Suppressor macrophage treated with lipopolysaccharide for 4 hours (primary cell): ENCODE measurements at regions not wholly inside any gene's neighbourhood (a gene's known extent, or its start where the extent isn't known, plus 50 kb on each side); places are given as distances from the start of the nearest gene placed in this dataset.
A peak's percentile ranks its signal among the peaks of the same experiment; 100 is the strongest.
"Not testable (repeated sequence)": the region's sequence is repeated elsewhere in the genome, so short reads cannot be mapped to it uniquely, and the experiment has no call there.

ENCODE experiments used
- DNase-seq: peaks from one replicate; pipeline ENCODE4 v3.0.0-alpha.2; 2020

DNA sequence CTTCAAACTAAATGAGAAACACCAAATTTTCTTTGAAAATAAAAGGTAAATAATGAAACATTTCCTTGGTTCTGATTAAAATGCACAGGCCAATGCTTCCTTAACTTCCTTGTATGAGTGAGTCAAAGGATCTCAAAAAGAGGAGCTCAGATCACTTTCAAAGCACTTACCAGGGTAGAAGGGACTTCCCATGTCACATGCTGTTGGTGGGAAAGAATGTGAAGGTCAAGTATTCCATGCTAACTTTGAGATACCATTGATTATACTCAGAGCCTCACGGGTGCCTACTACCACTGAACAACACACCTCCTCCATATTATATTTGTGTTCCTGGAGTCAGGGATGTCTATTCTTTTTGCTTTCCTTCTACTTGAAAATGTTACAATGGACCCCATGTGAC is 233.5 kb upstream of the KIAA1217 start:
- no peak for DNase-seq

DNA sequence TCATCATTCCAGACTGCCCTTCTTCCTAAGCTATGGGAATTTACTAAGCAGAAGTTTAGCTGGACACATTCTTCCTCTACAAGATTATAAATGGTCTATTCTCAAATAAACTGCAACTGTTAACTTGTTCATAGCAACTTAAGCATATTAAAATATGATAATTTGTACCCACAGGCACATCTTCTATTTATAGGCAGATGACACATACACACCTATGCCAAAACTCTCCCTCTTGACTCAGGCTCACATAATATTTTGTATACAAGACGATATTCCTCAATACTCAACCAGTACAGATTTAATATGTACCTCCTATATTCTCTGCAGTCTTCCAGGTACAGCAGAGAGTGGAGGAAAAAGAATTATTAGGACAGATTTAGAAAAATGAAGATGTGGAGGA is 232.7 kb upstream of the KIAA1217 start:
- DNase-seq = no peak

GRCh38 chr10:23978317-23978716 is 230.6 kb upstream of the KIAA1217 start:
- DNase-seq = no peak

DNA sequence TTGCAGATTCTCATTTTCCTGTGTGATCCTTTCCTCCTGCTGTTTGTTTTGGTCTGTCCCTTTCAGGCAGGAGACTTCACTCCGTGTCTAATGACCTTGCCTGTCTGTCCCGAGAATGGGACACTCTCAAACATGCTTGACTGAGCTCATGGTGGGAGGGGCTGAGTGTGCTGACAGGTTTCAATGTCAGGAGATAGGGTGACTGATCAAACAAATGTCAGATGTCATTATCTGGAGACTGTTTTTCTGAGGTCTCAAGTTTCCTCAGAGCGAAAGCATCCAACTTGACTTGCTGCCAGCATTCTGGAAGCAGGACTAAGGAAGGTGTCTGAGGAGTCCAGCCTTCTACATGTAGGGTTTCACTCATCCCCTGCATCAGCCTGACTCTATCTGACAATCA is 228.8 kb upstream of the KIAA1217 start:
- no peak for DNase-seq

GRCh38 chr10:23981520-23982309 is 227.2 kb upstream of the KIAA1217 start:
- no peak for DNase-seq

DNA sequence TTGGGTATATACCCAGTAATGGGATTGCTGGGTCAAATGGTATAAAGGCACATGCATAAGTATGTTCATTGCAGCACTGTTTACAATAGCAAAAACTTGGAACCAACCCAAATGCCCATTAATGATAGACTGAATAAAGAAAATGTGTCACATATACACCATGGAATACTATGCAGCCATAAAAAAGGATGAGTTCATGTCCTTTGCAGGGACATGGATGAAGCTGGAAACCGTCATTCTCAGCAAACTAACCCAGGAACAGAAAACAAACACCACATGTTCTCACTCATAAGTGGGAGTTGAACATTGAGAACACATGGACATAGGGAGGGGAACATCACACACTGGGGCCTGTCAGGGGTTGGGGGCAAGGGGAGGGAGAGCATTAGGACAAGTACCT is 224.5 kb upstream of the KIAA1217 start:
- DNase-seq = not testable (repeated sequence)

- no peak for DNase-seq
Observed at GRCh38 chr10:23988006-23988405, 220.9 kb upstream of the KIAA1217 start.

DNA sequence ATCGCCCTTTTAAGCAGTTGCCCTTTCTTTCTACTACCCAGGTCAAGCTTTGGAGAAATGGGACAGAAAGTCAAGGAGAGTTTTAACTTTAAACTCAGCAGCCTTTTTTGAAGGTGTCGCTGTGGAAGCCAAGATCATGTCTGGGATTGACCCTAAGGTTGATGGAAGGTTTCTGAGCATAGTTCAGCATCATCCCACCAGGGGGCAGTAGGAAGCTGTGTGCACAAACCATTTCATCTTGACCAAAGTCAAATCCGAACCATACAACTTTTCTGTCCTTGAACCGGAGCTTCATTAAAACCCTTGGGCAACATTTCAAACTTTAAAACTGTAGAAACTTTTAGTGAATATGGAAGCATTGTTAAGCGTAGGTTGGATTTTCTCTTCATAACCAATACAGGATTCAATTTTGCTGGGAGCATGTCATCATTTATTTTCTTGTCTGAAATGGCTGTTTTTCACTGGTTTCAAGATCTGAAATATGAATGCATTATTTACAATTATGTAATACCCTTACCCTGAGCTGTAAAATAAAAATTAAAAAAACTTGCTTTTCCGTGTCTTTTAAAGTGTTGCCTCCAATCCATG is 214.4 kb upstream of the KIAA1217 start:
- peak; percentile 37 for DNase-seq

DNA sequence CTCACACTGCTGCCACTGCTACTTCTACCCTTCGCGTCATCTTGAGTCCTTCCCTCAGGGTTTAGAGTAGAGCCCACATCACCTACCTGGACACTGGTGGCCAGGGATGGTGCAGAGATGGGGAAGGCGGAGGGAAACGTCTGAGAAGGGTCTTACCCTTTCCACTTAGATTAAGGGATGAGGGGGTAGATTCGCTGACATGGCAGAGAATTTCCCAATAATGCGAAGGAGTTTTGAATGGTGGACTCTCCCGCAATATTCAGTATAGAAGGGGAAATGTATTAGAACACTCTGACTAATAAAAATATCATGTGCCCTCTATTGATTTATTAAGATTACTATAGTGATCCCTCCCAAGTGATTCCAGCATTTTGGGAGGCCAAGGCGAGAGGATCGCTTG is 209.5 kb upstream of the KIAA1217 start:
- no peak for DNase-seq

DNA sequence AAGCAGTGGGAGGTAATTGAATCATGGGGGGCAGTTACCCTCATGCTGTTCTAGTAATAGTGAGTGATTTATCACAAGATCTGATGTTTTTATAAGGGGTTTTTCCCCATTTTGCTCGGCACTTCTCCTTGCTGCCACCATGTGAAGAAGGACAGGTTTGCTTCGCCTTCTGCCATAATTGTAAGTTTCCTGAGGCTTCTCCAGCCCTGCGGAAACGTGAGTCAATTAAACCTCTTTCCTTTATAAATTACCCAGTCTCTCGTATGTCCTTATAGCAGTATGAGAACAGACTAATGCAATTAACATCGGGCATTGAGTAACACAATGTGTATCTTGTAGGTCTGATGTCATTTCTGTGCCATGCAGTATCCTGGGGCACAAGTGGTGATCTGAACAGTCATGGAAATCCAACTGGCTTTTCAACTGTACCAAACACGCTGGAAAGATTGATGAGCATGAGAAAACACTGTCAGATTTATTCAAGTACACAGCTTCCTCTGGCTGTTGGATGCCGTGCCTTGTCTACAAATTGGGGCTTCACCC is 208.6 kb upstream of the KIAA1217 start:
- DNase-seq = no peak

DNA sequence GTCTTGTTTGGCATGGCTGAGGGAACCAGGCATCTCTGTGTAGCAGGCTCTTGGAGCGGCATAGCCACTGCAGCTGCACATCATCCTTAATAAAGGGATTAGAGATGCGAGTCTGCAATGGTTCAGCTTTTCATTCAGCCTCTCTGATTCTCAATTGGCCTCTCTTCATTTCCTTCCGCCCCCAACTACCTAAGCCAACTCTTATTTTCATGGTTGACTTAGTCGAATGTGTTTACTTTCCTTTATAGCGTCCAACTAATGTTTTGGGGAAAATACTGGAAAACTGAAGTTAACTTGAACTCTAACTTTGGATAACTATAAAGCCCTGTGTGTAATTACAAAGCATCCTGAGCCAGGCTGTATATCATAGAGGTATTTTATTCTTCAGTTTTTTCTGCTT is 202.2 kb upstream of the KIAA1217 start:
- no peak for DNase-seq

DNA sequence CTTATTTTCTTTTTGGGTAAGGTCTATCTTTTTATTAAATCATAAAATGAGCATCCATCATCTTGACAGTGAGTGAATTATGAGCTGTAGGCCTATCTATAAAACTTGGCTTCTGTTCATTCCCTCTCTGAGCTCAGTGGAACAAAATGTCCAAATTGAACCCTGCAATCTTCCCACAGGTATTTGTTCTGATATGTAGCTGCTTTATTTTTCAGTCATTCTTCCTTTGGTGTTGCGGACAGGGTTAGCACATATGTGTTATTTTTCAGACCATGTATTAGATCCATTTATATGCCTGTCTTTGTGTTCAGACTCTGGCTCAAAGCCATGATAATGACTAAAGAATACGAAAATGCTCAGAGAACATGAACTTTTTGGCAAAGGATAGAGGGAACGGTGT is 201.6 kb upstream of the KIAA1217 start:
- no peak for DNase-seq

DNA sequence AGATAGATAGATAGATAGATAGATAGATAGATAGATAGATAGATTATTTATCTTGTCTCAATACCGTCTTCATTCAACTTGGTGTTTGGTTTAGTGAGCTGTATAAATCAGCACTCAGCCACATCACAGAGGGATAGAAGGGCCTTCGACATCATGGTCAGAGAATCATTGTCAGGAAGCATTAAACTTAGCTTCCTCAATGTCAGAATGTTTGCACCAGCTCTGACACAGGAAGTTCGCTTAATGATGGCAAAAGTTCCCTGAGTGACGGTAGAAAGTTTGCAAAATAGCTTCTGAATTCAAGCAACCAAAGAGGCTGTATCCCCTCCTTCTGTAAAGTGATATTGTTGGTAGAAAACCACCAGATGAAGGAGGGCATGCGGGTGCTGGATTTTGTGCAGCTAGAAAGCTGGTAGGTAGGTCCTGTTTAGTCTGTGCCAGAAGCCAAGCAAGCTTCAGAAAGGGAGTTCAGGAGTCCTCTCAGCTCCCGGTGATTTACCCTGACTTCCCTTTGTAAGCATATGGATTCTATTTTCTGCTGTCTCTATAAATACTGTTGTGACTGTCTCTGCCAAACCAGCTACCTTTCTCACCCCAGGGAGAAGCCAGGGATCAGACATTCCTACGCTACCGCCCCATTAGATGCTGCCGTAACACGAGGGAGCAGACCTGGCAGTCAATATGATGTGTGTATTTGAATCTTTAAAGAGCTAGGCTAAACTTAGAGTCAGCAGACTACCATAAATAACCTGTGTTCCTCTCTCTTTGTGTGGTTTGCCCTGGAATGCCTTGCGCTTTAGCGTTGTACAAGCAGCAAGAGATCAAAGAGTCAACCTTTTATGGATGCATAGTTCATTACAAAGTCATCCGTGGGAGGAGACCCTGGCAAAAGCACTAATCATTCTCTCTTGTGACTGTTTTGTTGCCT is 200.5 kb upstream of the KIAA1217 start:
- no peak for DNase-seq

DNA sequence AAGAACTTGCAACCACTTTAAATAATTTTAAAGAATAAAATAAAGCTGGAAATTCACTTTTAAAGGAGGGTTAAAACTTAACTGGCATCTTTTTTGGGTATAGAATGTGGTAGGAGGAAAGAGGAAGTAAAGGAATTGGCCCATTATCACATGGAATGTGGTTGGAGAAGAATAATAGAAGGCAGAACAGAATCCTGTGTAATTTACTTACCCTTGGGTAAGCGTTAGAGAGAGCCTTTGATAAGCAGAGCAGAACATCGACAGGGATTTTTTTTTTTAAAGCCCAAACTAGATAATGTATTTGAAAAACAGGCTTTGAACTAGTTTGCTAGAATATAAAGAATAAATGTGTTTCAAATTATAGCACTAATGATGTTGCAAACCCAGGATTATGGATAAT is 199.8 kb upstream of the KIAA1217 start:
- DNase-seq = no peak

GRCh38 chr10:24009736-24010135 is 199.2 kb upstream of the KIAA1217 start:
- DNase-seq = no peak

DNA sequence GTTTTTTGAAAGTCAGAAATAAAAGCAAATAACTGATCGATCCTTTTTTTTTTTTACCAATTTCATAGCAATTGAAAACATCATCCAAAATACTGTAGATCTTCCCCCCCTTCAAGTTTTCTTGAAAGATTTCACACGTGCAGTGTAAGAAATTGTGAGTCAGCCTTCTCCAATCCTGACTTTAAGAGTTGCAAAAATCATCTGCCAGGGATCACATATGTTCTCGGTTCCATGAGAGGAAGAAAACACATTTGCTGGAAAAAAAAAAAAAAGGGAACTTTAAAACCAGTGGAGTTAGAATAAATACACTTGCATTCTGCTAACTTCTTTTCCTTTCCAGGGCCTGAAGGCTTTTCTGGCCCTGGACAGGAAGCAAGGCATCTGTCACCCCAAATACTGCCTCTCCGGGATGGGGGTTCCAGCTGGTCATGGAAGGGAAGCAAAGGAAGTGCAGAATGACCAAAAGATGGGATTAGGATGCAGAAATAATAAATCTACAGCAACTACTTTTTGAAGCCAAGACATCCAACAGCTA is 198.4 kb upstream of the KIAA1217 start:
- no peak for DNase-seq

DNA sequence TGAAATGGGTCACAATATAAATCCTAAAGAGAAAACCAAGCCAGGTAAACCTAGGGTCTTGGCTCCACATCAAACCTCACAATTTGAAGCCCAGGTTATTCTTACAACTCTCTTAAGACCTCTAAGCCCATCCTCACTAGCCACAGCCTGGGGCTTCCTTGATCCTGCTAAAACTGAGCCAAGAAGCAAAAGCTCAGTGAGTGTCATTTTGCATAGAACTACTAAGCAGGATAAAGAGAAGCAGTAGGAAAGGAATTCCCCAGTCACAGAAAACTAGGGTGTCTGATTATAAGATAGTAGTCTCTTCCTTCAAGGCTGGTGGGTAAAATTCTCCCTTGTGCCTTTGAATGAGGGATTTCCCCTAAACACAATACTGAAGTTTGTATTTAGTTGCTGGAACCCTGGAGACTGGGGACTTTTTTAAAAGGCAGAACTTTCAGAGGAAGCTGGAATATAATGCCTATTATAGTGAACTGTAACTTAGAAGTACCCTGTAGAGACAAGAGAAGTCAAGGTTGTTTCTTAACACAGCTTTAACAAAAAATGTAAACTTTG is 196.6 kb upstream of the KIAA1217 start:
- no peak for DNase-seq

DNA sequence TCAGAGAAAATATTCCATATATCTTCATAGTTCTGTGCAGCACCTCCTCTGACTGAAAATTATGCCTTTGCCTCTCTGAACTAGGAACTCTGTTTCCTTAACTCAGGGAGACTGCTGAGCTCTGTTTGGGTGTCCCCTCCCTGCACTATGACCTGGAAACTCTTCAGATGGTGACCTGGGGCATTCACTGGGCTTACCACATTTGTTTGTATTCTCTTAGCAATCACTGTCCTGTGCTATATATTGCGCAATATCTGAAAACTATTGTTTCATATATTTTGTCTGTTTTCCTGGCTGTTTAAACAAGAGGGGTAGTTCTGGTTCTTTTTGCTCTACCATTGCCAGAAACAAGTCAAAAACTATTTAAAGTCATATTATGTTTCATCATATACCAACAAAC is 181.8 kb upstream of the KIAA1217 start:
- DNase-seq = no peak

- no peak for DNase-seq
Observed at GRCh38 chr10:24034571-24034970, 174.4 kb upstream of the KIAA1217 start.

DNA sequence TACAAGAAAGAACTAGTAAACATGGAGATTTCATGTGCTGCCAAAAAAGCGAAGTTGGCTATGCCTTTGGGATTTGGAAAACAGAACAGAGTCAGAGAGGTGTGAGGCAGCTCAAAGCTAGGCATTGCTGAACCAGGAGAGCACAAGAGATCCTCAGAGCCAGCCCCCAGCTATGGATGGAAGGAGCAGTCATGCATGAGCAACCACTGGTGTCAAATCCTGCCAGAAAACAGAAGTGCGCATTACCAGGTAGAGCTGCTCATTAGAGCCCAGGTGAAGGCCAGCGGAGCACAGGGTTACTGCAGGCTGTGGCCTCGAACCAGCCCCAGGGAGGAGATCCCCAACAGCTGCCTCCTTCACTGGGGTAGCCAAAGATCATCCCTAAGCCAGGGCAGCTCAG is 173.2 kb upstream of the KIAA1217 start:
- no peak for DNase-seq

DNA sequence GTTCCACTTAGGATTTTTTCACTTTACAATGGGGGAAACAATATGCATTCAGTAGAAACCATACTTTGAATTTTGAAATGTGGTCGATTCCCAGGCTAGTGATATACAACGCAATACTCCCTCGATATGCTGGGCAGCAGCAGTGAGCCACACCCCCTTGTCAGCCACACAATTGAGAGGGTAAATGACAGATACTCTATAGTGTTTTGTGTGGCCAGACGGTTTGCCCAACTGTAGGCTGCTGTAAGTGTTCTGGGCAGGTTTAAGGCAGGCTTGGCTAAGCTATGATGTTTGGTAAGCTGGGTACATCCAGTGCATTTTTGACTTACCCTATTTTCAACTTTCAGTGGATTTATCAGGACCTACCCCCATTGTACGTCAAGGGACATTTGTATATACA is 169.6 kb upstream of the KIAA1217 start:
- DNase-seq = no peak

GRCh38 chr10:24039897-24040296 is 169.0 kb upstream of the KIAA1217 start:
- no peak for DNase-seq

- DNase-seq = no peak
Observed at GRCh38 chr10:24041034-24041433, 167.9 kb upstream of the KIAA1217 start.
